ENCODE measurements at regions not wholly inside any gene's neighbourhood (a gene's known extent, or its start where the extent isn't known, plus 50 kb on each side); places are given as distances from the start of the nearest gene placed in this dataset.
A peak's percentile ranks its signal among the peaks of the same experiment; 100 is the strongest.
"Not testable (repeated sequence)": the region's sequence is repeated elsewhere in the genome, so short reads cannot be mapped to it uniquely, and the experiment has no call there.

DNA sequence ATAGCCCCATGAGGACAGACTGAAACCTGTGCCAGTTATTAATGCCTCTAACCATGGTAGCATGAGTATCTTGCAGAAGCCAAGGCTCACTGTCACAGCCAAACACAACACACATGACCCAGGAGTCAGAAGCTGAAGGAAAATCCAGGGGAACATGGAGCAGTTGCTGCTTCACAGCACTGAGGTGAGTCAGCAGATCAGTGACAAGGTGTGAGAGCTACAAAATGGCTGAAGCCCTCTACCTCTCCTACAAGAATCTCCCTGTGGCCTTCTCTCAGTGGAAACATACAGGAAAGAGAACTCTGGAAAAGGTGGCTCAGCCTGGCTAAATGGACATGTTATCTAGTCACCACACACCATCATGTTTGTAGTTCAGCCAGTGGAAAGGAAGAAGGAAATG lies 93.5 kb downstream of the NAB1 start:
- DNase-seq (ENCODE audit: low spot score), result no peak

DNA sequence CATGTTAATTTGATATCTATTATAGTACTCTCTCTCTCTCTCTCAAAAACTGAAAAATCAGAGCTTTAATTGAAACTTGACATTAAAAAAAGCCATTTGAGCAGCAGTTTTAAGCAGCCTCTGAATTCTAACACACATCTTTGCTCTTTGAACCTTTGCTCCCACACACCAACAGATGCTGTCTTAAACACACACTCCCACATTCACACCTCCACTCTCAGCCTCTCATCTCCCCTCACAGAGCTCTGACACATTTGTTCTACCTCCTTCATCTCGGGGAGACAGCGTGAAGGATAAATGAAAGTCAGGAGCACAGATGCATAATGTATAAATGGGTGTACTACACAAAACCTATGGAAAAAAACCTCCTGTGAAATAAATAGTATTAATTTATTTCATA lies 95.2 kb downstream of the NAB1 start:
- peak; percentile 48 for DNase-seq (ENCODE audit: low spot score)

- no peak for DNase-seq (ENCODE audit: low spot score)
Observed at GRCh38 chr2:190746971-190747761, 98.3 kb downstream of the NAB1 start.

GRCh38 chr2:190748966-190749365 lies 100.1 kb downstream of the NAB1 start:
- DNase-seq (ENCODE audit: low spot score), result no peak

DNA sequence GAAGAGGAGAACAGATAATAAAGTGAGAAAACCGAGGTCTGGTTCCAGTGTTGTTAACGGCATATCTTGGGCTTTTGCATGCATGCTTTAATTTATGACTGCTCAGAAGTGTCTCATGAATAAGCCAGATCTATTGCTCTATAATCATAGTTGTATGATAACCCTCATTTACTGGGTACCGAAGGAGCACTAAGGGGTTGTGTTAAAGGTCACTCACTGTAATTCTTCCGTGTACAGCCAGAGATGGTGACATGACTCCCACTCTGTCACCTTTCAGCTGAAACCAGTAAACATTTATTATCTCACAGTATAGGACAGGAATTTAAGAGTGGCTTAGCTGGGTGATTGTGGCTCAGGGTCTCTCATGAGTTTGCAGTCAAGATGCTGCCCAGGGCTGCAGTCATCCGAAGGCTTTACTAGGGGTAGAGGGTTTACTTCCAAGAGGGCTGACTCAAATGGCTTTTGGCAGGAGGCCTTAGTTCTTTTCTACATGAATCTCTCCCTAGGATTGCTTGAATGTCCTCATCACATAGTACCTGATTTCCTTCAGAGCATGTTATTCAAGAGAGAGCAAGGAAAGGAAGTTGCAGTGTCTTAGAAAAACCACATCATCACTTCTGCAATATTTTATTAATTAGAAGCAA lies 107.0 kb downstream of the NAB1 start:
- DNase-seq (ENCODE audit: low spot score), result no peak

DNA sequence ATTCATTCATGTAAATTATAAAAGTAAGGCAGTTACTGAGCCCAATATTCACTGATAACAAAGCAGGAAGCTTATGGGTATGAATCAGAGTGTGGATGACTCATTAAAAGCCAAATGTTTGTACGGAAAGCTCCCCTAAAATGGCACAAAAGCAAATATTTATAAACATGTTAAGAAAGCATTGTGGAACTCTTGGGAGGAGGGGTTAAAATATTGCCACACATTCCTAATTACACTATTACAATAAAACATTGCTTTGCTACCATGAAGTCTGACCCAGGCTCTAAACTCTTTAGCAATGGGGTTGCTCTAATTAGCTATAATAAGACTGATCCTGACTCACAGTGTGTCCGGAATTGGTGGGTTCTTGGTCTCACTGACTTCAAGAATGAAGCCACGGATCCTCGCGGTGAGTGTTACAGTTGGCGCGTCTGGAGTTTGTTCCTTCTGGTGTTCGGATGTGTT lies 110.9 kb downstream of the NAB1 start:
- DNase-seq (ENCODE audit: low spot score), result no peak

DNA sequence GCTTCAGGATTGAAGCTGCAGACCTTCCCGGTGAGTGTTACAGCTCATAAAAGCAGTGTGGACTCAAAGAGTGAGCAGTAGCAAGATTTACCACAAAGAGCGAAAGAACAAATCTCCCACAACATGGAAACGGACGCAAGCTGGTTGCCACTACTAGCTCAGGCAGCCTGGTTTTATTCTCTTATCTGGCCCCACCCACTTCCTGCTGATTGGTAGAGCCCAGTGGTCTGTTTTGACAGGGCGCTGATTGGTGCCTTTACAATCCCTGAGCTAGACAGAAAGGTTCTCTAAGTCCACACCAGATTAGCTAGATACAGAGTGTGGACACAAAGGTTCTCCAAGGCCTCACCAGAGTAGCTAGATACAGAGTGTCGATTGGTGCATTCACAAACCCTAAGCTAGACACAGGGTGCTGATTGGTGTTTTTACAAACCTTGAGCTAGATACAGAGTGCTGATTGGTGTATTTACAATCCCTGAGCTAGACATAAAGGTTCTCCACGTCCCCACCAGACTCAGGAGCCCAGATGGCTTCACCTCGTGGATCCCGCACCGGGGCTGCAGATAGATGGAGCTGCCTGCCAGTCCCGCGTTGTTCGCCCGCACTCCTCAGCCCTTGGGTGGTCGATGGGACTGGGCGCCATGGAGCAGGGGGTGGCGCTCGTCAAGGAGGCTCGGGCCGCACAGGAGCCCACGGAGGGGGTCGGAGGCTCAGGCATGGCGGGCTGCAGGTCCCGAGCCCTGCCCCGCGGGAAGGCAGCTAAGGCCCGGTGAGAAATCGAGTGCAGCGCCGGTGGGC lies 111.7 kb downstream of the NAB1 start:
- not testable (repeated sequence) for DNase-seq (ENCODE audit: low spot score)

GRCh38 chr2:190761216-190761615 lies 112.3 kb downstream of the NAB1 start:
- not testable (repeated sequence) for DNase-seq (ENCODE audit: low spot score)

- DNase-seq (ENCODE audit: low spot score), result no peak
Observed at GRCh38 chr2:190762566-190762965, 113.7 kb downstream of the NAB1 start.

DNA sequence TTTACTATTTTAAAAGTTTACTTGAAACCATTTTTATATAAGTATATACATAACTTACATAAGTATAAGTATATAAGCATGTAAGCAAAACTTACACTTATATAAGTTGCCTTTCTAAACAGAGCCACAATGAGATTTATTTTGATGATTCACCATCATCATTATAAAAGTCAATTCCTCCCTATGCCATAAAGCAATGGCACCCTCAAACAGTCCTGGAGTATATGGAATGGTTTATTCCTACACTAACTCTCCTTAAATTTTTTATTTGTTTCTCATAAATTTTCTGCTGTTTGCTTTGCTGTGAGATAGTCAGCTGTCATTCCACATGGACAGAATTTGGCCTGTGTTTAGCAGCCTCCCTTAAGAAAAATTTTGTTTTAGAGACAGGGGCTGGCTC lies 114.2 kb downstream of the NAB1 start:
- no peak for DNase-seq (ENCODE audit: low spot score)

DNA sequence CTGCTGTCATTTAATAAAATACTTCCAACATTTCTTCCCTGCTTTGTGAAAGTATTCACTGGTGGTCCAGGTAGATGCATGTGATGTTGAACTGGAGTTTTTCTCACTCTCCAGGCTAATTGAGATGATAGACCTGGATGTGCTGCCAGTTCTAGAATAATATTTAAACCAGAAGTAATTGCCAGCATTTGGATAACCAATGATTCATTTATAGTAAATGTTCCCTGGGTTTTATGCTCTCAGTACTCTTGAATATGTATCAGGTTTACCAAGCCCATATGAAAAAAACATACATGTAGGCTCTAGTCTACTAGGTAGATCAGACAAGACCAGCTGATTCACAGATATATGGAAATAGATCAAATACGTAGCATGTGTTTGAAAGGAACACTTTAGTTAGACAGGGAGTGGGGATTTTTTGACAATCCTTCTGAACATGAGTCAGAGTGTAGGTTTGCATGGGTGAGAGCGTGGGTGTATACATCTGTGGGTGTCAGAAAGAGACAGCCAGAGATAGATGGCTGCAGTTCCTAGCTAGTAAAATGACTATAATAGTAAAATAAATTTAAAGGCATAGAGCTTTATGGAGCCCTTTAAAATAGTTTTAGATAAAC lies 115.1 kb downstream of the NAB1 start:
- peak; percentile 68 for DNase-seq (ENCODE audit: low spot score)

DNA sequence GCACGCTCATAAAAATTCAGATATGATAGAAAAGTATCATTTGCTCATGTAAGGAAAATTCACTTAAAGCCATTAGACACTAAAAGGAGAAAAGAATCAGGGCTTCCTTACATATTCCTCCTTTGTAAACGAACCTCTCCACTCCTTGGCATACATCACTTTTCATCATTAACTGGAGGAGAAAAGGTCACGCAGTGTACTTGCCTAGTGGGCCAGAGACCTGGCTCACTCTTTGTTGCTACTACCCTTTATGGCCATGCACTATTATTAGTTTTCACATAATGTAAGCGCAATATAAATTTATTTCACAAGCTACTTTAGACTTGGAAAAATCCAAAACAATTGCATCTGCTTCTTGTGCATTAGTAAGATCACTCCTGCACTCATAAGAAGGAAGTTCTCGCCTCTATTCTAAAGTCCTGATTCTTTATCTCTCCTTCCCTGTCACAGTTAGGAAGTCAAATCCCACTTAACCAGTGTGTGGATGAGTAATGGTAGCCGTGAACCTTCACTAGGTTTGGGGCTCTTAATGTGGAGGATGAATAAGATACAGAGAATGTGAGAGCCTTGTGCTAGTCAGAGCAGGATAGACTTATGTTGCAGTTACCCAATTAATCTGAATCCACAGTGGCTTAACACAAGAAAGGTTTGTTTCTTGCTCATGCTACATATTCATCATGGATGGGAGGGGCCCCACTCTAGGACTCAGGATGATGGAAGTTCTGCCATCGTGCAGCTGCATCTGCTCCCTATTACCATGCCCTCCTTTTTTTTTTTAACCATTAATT lies 115.0 kb upstream of the GLS start:
- DNase-seq (ENCODE audit: low spot score), result no peak

DNA sequence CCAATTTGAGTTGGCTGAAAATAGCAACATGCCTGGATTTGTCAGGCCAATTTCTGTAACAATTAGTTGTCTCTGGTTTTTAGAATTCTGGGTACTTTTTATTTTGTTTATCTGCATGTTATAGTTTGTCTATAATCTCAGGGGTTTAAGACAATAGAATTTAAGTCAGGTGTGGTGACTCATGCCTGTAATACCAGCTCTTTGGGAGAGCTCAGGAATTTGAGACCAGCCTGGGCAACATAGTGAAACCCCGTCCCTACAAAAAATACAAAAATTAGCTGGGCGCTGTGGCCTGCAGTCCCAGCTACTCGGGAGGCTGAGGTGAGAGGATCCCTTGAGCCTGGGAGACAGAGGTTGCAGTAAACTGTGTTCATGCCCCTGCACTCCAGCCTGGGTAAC lies 114.4 kb upstream of the GLS start:
- DNase-seq (ENCODE audit: low spot score), result no peak

- DNase-seq (ENCODE audit: low spot score), result no peak
Observed at GRCh38 chr2:190766595-190766994, 114.0 kb upstream of the GLS start.

DNA sequence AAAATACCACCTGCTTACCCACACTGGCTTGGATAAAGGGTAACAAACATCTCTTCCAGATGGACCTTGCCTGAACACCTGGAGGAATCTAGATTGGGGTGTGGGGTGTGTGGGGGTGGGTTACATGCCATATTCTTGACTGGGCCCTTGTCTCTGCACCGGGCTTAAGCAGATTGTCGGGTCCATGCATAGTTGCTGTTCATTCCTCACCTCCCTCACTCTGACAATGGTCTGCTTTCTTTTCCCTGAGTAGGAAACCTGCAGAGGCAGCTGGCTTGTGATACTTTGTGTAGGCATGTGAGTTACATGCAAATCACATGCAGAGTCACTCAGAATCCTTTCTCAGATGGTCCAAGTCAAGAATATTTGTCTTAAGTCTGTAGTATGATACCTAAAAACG lies 112.8 kb upstream of the GLS start:
- DNase-seq (ENCODE audit: low spot score), result no peak

DNA sequence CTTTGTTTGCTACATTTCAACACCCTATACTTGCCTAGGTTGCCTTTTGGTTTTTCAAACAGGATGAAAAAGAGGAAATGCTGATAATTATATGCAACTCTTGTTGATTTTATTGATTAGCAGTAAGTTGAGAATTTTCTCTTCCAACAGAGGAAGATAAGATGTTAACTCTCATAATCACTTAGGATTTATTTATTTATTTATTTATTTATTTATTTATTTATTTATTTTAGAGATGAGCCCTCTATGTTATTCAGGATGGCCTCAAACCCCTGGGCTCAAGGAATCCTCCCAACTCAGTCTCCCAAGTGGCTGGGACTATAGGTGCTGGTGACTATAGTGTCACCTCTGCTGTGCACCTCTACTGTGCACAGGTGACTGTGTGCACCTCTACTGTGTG lies 111.4 kb upstream of the GLS start:
- no peak for DNase-seq (ENCODE audit: low spot score)

GRCh38 chr2:190771726-190772125 lies 108.9 kb upstream of the GLS start:
- DNase-seq (ENCODE audit: low spot score), result no peak

- no peak for DNase-seq (ENCODE audit: low spot score)
Observed at GRCh38 chr2:190780594-190780993, 100.0 kb upstream of the GLS start.

- no peak for DNase-seq (ENCODE audit: low spot score)
Observed at GRCh38 chr2:190781604-190782198, 98.9 kb upstream of the GLS start.

GRCh38 chr2:190782264-190782663 lies 98.4 kb upstream of the GLS start:
- DNase-seq (ENCODE audit: low spot score), result no peak
